GM12872 (cell line): ENCODE measurements at regions not wholly inside any gene's neighbourhood (a gene's known extent, or its start where the extent isn't known, plus 50 kb on each side); places are given as distances from the start of the nearest gene placed in this dataset.

Experiments
- CTCF ChIP-seq: IDR thresholded peaks from 3 replicates; pipeline ENCODE4 v1.5.1; 2011; ENCODE audit warnings: low read depth, mild to moderate bottlenecking, low read length, moderate library complexity; ENCODE audit not compliant: insufficient read depth

- TF ChIP-seq CTCF = no peak
These were observed 71.6 kb downstream of the NENF start for GRCh38 chr1:212504171-212504803.

- TF ChIP-seq CTCF = no peak
These were observed 73.9 kb downstream of the NENF start for GRCh38 chr1:212506666-212507065.

GRCh38 chr1:212507369-212507768, 74.6 kb downstream of the NENF start:
- TF ChIP-seq CTCF = no peak

- no peak for TF ChIP-seq CTCF
These were observed 80.3 kb downstream of the NENF start for GRCh38 chr1:212512816-212513559.

GRCh38 chr1:212513586-212513985, 80.9 kb downstream of the NENF start:
- no peak for TF ChIP-seq CTCF

GRCh38 chr1:212514056-212514614, 81.4 kb downstream of the NENF start:
- TF ChIP-seq CTCF = 0 out of 3 replicates have a peak, but pooled peaks have one; percentile 16

- TF ChIP-seq CTCF = no peak
These were observed 82.1 kb downstream of the NENF start for GRCh38 chr1:212514782-212515181.
